ENCODE measurements at regions not wholly inside any gene's neighbourhood (a gene's known extent, or its start where the extent isn't known, plus 50 kb on each side); places are given as distances from the start of the nearest gene placed in this dataset.

GRCh38 chr3:177545964-177546363 lies 348.7 kb upstream of the TBL1XR1 start:
- DNase-seq = no peak

DNA sequence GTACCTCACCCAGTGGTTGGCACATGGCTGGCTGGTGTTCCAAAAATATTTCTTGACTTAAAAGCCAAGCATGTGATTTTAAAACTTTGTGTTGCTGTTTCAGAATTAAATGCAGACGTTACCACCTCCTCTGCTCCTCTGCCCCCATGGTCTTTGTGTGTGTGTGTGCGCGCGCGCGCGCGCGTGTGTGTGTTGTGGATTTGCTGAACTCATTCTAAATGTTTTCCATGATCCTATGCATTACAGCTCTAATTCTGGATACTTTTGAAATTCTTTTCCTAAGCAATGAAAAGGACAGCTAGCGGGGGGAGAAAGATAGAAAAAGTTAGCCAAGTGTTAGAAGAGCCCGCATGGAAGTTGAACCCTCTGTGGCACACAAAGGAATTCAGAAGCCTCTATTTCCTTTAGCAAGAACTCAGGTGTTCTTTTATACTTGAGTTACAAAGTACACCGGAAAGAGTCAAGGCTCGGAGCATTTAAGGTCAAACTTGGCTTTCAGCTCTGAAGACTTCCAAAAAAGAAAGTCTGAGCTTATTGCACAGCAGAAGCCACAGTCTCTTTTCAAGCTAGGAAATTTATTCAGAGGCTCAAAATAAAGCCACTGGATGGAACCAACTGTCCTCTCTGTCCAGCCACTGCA lies 350.5 kb upstream of the TBL1XR1 start:
- DNase-seq = no peak

DNA sequence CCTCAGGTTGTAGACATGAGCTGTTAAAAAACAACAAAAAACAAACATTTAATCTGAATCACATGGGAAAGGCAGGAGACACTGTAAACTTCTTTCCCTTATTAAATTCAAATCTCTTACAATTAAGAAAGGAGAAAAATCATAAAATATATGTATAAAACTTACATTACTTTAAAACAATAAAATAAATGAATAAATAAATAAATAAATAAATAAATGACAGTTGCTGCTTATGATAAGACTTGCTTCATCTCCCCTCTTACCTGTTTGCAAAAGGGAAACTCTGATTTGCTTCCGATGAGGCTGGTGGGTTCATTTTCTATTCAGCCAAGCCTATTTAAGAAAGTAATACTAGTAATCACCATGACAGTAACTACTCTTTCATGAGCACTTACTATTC lies 353.4 kb upstream of the TBL1XR1 start:
- DNase-seq = no peak

DNA sequence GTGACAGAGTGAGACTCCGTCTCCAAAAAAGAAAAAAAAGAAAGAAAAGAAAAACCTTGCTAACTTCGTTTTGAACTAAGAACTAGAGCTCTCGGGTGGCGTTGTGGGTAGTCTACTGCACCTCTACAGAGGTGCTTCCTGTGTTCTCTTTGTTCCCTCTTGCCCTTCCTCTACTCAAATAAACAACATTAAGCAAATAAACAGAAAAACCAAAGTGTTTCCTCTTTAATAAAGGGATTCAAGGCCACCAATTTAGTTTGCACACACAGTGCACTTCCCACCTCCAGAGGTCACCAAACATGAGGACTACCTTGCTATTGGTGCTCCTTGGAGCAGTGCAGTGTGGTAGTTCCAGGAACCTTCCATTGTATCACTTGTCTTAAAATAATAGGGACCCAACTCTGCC lies 354.2 kb upstream of the TBL1XR1 start:
- no peak for DNase-seq

- no peak for DNase-seq
These were observed 354.8 kb upstream of the TBL1XR1 start for GRCh38 chr3:177552051-177552450.

- DNase-seq = no peak
These were observed 355.7 kb upstream of the TBL1XR1 start for GRCh38 chr3:177553012-177553411.

GRCh38 chr3:177553579-177553978 lies 356.3 kb upstream of the TBL1XR1 start:
- DNase-seq = no peak

DNA sequence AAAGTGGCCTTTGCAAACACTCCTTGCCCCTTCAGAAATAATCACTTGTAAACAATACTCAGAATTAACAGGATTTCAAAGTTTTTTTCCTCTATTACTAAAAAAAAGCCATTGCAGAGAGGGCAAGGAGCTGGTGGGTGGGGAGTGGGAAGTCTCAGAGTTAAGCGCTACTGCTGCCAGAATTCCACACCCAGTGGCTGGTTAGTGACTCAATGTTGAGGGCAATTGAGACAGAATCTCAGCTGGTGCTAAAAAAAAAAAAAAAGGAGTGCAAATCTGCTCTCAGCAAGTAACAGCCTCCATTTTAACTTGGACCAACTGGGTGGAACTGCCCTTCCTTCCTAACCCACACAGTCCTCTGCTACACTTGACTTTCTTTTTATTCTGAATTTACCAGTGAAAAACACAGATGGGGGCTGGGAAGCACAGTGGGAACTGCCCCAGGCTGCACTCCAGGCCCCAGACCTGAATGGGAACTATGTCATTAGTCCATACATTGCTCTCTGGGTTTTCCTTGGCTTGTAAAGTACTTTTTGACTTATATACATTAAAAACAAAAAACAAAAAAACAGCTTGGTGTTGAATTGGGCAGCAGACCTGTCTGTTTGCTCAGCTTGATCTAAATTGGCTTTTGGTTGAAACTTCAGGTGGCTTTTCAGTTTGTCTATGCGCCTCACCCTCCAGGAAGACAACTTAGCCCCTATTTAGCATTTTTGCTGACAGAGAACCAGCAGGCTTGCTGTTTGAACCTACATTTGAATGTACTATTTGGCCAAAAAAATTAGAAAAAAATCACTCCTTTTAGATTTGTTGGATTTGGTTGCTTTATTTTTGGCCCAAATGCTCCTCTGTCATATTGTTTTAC lies 357.8 kb upstream of the TBL1XR1 start:
- no peak for DNase-seq

- no peak for DNase-seq
These were observed 360.3 kb upstream of the TBL1XR1 start for GRCh38 chr3:177557548-177557947.

GRCh38 chr3:177561365-177561764 lies 364.1 kb upstream of the TBL1XR1 start:
- DNase-seq = no peak

- DNase-seq = no peak
These were observed 364.6 kb upstream of the TBL1XR1 start for GRCh38 chr3:177561769-177562392.

GRCh38 chr3:177563243-177563780 lies 366.0 kb upstream of the TBL1XR1 start:
- DNase-seq = no peak

- no peak for DNase-seq
These were observed 366.5 kb upstream of the TBL1XR1 start for GRCh38 chr3:177563792-177564191.

DNA sequence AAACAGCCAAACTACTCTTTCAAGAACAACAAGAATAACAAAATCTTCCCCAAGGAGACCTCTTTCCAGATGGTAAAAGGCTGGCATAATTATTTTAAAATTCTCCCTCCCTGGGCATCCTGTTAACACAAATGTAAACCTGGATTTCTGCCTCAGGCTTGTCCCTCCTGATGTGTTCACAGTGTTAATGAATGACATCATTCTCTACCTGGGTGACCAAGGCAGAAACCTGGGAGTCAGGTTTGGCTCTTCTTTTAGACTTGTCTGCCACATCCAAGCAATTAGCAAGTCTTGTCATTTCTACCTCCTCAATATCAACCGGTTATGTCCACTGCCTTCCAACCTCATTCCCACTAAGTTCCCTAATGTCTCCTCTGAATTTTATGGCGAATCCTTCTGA lies 368.7 kb upstream of the TBL1XR1 start:
- DNase-seq = no peak

DNA sequence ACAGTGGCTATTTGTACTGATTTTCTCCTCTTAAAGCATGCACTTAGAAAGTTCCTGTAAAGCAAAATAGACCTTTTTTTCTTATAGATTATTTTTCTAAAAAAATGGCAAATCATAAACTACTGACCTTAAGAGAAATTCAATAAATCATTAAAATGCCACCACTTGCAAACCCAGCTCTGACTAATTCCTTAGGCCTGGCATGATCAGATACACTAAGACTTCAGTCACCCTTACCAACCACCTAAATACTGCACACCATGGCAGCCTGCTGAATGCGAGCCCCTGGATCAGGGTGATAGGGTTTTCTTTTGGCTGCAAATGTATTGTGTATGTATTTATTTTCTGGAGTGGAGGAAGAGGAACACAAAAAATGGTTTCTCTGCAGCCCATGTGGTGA lies 370.6 kb upstream of the TBL1XR1 start:
- DNase-seq = no peak

DNA sequence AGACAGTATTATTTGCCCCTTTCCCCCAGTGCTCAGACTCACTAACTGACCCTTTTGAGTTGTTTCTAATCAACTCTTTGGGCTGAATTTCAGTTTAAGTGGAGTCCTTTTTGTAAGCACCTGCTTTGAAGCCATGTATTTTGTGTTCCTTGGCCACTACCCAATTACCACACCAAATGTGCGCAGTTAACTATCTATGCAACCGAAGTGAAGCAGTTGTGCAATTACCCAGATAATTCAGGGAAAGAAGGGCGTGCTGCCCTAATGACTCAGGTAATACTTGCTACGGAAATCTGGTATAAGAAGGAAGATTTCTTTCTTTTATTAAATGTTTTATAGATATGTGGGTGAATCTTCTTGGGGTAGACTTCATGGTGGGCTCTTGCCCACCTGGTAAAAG lies 371.9 kb upstream of the TBL1XR1 start:
- no peak for DNase-seq

GRCh38 chr3:177569875-177570657 lies 372.8 kb upstream of the TBL1XR1 start:
- no peak for DNase-seq

DNA sequence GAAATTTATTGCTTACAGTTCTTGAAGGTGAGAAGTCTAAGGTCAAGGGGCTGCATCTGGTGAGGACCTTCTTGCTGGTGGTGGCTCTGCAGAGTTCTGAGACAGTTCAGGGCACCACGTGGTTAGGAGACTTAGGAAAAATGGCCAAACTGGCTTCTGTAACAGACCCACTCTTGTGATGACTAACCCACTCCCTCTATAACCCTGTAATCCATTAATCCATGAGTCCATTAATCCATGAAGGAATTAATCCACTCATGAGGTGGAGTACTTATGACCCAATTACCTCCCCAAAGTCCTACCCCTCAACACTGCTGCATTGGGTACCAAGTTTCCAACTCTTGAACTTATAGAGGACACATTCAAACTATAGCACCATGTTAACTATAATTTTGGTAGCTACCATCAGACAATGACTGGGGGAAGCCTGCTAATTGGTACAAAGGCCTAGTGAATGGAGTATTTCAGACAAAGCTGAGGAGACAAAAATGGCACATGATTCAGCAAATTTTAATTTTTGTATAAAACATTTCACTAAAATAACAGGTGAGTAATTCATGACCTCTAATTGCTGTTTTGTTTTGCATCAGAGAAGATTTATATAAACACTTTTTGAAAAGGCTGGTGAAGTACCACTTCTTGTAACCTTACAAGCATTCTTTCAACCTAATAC lies 374.1 kb upstream of the TBL1XR1 start:
- no peak for DNase-seq

DNA sequence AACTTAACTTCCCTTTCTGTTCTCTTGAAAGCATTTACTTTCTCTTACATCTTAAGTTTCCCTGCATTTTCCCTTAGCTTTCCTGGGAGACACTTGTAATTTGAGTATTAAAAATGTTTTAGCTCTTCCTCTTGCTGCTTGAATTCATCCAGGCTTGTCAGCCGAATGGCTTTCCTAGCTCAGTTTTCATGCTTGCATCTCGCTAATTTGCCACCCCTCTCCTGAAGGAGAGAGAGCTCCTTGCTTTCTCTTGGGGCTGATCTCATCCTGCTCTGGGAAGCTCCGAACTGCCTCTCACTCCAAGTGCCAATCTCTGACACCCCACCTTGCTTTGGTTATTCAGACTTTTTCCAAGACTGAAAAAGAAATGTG lies 374.6 kb upstream of the TBL1XR1 start:
- DNase-seq = no peak

DNA sequence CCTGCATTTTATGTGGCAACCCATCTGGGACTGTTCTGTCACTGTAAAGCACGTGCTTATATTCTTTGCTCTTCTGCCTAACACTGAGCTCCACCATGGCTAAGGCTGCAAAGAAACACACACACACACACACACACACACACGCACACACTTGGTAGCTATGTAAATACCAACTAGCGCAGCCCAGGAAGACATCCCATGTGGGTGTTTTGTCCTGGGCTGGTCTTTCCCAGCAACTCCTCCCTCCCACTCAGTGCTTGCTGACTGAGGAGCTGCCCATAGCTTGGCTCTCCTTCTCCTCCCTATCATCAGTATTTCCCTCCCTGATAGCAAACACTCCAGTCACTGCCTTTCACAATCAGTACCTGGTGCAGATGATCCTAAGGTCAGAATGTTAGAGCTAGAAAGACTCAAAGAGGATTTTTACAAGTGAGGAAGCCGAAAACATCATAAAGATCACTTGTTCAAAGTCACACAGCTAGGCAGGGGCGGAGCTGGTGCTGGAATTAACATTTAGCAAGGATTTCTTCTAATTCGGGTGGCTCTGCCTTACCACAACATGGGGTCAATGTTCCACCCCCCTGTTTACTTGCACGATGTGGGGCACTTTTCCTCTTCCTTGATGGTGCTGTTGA lies 377.1 kb upstream of the TBL1XR1 start:
- no peak for DNase-seq

DNA sequence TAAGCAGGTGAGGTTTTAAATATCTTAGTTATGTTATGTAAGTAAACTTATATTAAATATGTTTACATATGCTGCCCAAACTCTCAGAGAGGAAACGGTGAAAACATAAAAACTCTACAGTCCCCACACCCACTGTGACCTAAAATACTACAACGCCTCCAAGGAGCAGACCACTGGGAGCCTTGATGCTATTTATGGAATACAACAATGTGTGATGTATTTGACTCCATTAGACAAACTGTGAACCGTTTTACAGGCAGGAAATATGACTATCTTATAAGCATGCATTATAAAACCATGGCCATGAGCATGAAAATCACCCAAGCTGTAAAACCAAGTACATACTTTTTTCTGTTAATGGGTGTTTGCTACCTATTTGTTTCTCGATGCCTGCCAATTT lies 379.5 kb upstream of the TBL1XR1 start:
- no peak for DNase-seq

DNA sequence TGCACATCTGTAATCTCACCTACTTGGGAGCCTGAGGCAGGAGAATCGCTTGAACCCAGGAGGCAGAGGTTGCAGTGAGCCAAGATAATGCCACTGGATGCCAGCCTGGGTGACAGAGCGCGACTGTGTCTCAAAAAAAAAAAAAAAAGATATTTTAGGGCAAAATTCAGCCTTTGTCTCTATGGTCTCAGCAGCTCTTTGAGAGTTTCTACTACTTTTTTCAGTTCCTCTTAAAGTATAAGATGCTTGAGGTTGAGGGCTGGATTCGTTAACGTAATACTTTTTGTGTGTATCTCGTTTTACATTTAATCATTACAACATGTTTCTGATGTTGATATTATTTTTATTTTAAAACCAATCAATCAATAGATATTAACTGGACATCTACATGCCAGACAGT lies 381.2 kb upstream of the TBL1XR1 start:
- no peak for DNase-seq
